Mammary epithelial cell (primary cell): ENCODE measurements at regions not wholly inside any gene's neighbourhood (a gene's known extent, or its start where the extent isn't known, plus 50 kb on each side); places are given as distances from the start of the nearest gene placed in this dataset.

Experiments used
- EZH2 ChIP-seq: IDR thresholded peaks from 2 replicates; pipeline ENCODE4 v1.6.1; 2012; ENCODE audit warnings: low read length, inconsistent platforms, borderline replicate concordance
- TF ChIP-seq, protein P1 (sequence below), 2 donors: IDR thresholded peaks in 1 of 2; conservative IDR thresholded peaks in 1 of 2; 2 replicates each; pipeline ENCODE4 v1.5.1; 2011 to 2012; ENCODE audit warnings: inconsistent platforms in 2 of 2, low read length in 2 of 2, mild to moderate bottlenecking in 2 of 2, control low read depth in 1 of 2, low read depth in 1 of 2; ENCODE audit not compliant: insufficient read depth in 1 of 2; ENCODE audit errors: extremely low read depth in 1 of 2

DNA sequence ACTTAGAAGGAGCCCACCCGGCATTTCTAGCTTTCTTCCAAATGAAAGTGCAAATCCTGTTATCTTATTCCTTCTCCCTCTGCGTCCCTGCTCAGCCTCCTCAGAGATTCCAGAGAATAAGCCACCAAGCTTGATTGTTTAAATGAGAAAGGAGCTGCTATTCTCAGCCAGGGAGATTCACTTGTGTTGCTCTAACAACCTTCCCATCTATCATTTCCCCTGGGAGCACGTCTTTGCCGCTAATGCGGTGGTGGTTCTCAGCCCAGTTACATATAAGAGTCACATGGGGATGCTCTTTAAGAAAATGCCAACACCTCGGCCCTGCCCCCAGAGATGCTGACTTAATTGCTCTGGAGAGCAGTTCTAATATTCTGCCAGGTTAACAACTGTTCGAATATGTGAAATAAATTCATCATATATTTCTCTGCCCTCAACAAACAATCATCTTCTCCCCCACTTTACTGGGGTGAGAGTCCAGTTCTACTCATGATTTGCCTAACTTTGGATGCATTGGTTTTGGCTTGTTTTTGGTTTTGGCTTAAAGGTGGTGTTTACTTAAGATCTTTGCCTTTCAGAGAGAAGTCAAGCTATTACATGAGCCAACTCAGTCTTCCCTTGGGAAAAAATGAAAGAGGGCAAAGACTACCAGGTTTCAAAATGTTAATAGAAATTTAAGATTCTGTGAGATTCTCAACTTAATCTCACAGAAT lies 213.9 kb downstream of the SEC16B start:
- TF ChIP-seq, protein P1, sequence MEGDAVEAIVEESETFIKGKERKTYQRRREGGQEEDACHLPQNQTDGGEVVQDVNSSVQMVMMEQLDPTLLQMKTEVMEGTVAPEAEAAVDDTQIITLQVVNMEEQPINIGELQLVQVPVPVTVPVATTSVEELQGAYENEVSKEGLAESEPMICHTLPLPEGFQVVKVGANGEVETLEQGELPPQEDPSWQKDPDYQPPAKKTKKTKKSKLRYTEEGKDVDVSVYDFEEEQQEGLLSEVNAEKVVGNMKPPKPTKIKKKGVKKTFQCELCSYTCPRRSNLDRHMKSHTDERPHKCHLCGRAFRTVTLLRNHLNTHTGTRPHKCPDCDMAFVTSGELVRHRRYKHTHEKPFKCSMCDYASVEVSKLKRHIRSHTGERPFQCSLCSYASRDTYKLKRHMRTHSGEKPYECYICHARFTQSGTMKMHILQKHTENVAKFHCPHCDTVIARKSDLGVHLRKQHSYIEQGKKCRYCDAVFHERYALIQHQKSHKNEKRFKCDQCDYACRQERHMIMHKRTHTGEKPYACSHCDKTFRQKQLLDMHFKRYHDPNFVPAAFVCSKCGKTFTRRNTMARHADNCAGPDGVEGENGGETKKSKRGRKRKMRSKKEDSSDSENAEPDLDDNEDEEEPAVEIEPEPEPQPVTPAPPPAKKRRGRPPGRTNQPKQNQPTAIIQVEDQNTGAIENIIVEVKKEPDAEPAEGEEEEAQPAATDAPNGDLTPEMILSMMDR (conservative IDR thresholded peaks at IDR 0.05 in 1 of 2, IDR thresholded peaks at IDR 0.05 in 1 of 2; ENCODE audit: extremely low read depth in 1 of 2, insufficient read depth in 1 of 2, low read depth in 1 of 2, low read length in 2 of 2) = no peak
- TF ChIP-seq EZH2 = no peak
